SJSA1 (cell line): ENCODE measurements at regions not wholly inside any gene's neighbourhood (a gene's known extent, or its start where the extent isn't known, plus 50 kb on each side); places are given as distances from the start of the nearest gene placed in this dataset.

Experiments used
- DNase-seq, 2 experiments: peaks; one replicate each; pipeline ENCODE4 v3.0.0-alpha.2; 2015 to 2020; ENCODE audit warnings: low spot score in 2 of 2, low read depth in 1 of 2
- H3K27ac ChIP-seq: fragments of 250-450 bp; sonication (Bioruptor Pico); 2 replicates; pipeline ENCODE4 v1.5.1; 2020; ENCODE audit warnings: mild to moderate bottlenecking, moderate library complexity
- H3K27me3 ChIP-seq: fragments of 250-450 bp; sonication (Bioruptor Pico); replicated peaks from 2 replicates; pipeline ENCODE4 v1.5.1; 2020; ENCODE audit warnings: mild to moderate bottlenecking, moderate library complexity
- H3K36me3 ChIP-seq: fragments of 250-450 bp; sonication (Bioruptor Pico); 2 replicates; pipeline ENCODE4 v1.5.1; 2020; ENCODE audit warnings: mild to moderate bottlenecking
- H3K4me1 ChIP-seq: fragments of 250-450 bp; sonication (Bioruptor Pico); replicated peaks from 2 replicates; pipeline ENCODE4 v1.6.1; 2021; ENCODE audit warnings: mild to moderate bottlenecking
- H3K4me3 ChIP-seq: fragments of 250-450 bp; sonication (Bioruptor Pico); 2 replicates; pipeline ENCODE4 v1.5.1; 2020; ENCODE audit warnings: mild to moderate bottlenecking
- H3K9me3 ChIP-seq: fragments of 250-450 bp; sonication (Bioruptor Pico); replicated peaks from 2 replicates; pipeline ENCODE4 v1.5.1; 2020; ENCODE audit warnings: mild to moderate bottlenecking

GRCh38 chr1:30597711-30598110 is 125.7 kb downstream of the MATN1 start:
- peak in 1 of 2 experiments; percentile 24 for DNase-seq
- Histone ChIP-seq H3K4me1 (no peaks in the 10 kb centered on the region), H3K4me3 (no peak overlapping the region), H3K27me3 (no peaks in the 10 kb centered on the region; the same call in 1 of the 2 replicates), H3K36me3 (no peaks in the 10 kb centered on the region), H3K27ac (no peak overlapping the region), H3K9me3 (no peaks in the 10 kb centered on the region)

GRCh38 chr1:30596891-30597290 is 126.5 kb downstream of the MATN1 start:
- Histone ChIP-seq H3K36me3 (no peaks in the 10 kb centered on the region), H3K27ac (no peak overlapping the region), H3K9me3 (no peaks in the 10 kb centered on the region), H3K27me3 (no peaks in the 10 kb centered on the region; the same call in 1 of the 2 replicates), H3K4me1 (no peaks in the 10 kb centered on the region), H3K4me3 (no peak overlapping the region)
- peak in 1 of 2 experiments; percentile 18 for DNase-seq

GRCh38 chr1:30596470-30596869 is 126.9 kb downstream of the MATN1 start:
- Histone ChIP-seq H3K4me3 (no peak overlapping the region), H3K27ac (no peak overlapping the region), H3K27me3 (no peaks in the 10 kb centered on the region; the same call in 1 of the 2 replicates), H3K4me1 (no peaks in the 10 kb centered on the region), H3K9me3 (no peaks in the 10 kb centered on the region), H3K36me3 (no peaks in the 10 kb centered on the region)
- DNase-seq, result no peak

GRCh38 chr1:30589083-30589482 is 134.3 kb downstream of the MATN1 start:
- Histone ChIP-seq H3K27ac (no peak overlapping the region), H3K4me1 (no peaks in the 10 kb centered on the region), H3K9me3 (no peaks in the 10 kb centered on the region), H3K27me3 (no peaks in the 10 kb centered on the region), H3K4me3 (no peak overlapping the region), H3K36me3 (no peaks in the 10 kb centered on the region)
- DNase-seq, result no peak

DNA sequence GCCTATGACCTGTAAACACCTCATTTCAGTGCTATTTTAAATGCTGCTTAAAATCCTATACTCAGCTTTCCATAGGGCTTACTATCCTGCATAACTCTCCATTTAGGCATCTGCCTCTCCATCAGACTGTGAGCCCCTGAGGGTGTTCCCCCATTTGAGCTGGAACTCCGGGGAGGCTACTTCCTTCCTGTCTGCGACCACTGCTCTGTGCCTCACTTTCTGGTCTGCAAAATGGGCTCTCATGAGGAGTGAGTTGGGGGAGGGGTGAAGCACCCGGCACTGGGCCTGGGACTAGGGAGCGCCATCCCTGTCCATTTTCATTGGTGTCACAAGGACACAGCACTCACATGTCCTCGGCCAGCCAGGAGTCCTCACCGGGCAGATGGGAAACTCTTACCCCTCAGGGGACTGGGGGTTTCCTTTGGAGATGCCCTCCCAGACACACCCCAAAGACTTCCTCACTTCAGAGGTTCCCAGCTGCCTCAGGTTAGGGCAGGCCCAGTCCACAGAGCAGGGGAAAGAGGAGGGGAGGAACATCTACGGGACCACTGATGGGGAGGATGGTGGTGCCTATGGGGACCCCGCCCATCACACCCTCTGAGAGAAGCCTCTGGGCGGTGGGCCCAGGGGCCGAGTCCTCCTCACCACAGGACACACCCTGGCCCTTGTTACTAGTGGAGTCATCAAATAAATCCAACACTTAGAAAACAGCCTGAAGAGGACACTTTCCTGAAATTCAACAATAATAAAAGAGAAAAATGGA is 134.9 kb downstream of the MATN1 start:
- Histone ChIP-seq H3K9me3 (no peaks in the 10 kb centered on the region), H3K27ac (no peak overlapping the region), H3K27me3 (no peaks in the 10 kb centered on the region), H3K36me3 (no peaks in the 10 kb centered on the region), H3K4me3 (no peak overlapping the region), H3K4me1 (no peaks in the 10 kb centered on the region)
- peak in 1 of 2 experiments; percentile 25 for DNase-seq

DNA sequence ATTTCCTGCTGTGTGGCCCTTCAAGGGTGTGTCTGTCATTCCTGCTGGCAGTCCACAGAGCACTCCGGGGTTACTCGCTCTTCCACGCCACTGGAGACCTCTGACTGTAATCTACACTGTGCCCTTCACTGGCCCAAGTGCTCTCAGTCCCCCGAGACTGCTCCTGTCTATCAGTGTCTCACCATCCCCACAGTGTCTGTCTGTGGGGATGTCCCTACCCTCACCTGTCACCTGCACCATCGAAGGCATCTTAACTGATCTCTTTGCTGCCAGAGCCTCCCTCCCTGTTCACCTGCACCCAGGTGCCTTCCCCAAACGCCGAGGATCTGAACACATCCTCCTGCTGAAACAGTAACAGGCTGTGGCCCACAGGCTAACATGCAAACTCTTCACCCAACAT is 136.7 kb downstream of the MATN1 start:
- Histone ChIP-seq H3K9me3 (no peaks in the 10 kb centered on the region), H3K27me3 (no peaks in the 10 kb centered on the region), H3K4me3 (no peak overlapping the region), H3K36me3 (no peaks in the 10 kb centered on the region), H3K4me1 (no peaks in the 10 kb centered on the region), H3K27ac (no peak overlapping the region)
- DNase-seq, result peak in 1 of 2 experiments; percentile 29

DNA sequence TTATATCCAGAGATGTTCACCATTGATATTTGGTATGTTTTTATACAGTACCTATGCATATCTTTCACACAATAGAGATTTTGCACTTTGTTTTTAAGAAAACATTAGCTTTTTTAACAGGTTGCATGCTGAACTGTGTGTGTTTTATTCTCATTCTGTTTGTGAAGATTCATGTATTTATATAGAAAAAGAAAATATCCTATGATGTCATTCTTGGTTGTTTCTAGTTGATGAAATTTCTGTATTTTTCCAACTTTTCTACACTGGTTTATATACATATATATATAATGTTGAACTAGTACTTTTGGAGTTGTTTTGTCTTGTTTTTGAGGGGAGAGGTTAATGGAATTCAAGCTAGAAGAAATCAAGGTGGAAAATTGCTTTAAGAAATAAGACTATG is 143.8 kb downstream of the MATN1 start:
- Histone ChIP-seq H3K27me3 (no peaks in the 10 kb centered on the region; the same call in 1 of the 2 replicates), H3K9me3 (no peaks in the 10 kb centered on the region), H3K4me1 (no peaks in the 10 kb centered on the region), H3K4me3 (no peak overlapping the region), H3K36me3 (no peaks in the 10 kb centered on the region), H3K27ac (no peak overlapping the region)
- no peak for DNase-seq

DNA sequence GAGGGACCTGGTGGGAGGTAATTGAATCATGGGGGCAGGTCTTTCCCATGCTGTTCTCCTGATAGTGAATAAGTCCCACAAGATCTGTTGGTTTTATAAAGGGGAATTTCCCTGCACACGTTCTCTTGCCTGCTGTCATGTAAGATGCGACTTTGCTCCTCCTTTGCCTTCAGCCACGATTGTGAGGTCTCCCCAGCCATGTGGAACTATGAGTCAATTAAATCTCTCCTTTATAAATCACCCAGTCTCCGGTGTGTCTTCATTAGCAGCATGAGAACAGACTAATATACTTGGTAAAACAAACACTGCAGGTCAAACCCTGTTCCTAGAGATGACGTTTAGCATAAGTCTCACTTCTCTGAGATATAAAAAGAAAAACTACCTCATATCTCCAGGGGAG is 148.3 kb downstream of the MATN1 start:
- no peaks in the 10 kb centered on the region; the same call in 1 of the 2 replicates for H3K27me3 ChIP-seq
- no peaks in the 10 kb centered on the region for H3K9me3 ChIP-seq
- H3K4me1 ChIP-seq, result no peaks in the 10 kb centered on the region
- no peak for DNase-seq
- no peak overlapping the region for H3K4me3 ChIP-seq
- no peak overlapping the region for H3K27ac ChIP-seq
- H3K36me3 ChIP-seq, result no peaks in the 10 kb centered on the region

GRCh38 chr1:30572192-30572591 is 151.2 kb downstream of the MATN1 start:
- Histone ChIP-seq H3K36me3 (no peaks in the 10 kb centered on the region), H3K9me3 (no peaks in the 10 kb centered on the region), H3K27ac (no peak overlapping the region), H3K4me1 (no peaks in the 10 kb centered on the region), H3K4me3 (no peak overlapping the region), H3K27me3 (peaks cover 2% of the 10 kb centered on the region; the same call in 1 of the 2 replicates)
- DNase-seq, result peak in 1 of 2 experiments; percentile 10

DNA sequence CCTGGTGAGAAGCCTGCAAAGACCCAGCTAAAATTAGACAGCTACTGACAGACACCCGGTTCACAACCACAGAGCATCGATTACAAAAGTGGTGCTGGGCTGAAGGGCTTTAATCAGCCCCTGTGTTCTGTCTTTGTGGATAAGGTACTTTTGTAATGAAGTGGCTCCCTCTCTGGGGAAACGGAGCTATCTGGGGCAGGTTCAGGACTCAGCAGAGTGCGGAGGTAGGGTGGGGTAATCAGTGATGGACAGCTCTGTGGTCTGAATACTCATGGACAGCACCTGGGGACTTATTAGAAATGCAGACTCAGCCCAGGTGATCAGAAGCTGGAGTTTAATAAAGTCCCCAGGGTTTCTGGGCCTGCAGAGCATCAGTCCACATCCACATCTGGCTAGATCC is 152.0 kb downstream of the MATN1 start:
- Histone ChIP-seq H3K4me3 (no peak overlapping the region), H3K9me3 (no peaks in the 10 kb centered on the region), H3K27me3 (peaks cover 2% of the 10 kb centered on the region; the same call in 1 of the 2 replicates), H3K4me1 (no peaks in the 10 kb centered on the region), H3K27ac (no peak overlapping the region), H3K36me3 (no peaks in the 10 kb centered on the region)
- DNase-seq, result no peak

DNA sequence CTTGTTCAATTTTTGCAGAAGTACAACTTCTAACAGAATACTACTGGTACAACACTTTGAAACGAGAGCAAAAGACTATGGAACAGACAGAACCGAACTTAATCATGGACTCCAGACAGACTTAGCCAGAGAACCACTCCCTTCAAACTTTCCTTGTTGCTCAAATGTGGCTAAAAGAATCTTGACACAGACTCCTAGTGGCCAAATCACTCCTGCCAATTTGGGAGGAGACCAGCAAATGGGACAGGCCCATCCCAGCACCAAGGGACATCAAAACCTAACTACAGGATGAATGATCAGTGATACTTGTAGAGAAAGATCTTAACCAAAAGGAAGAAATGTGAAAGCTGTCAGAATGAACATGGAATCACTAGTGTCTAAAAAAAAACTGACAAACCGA is 154.0 kb downstream of the MATN1 start:
- no peaks in the 10 kb centered on the region for H3K4me1 ChIP-seq
- H3K36me3 ChIP-seq, result no peaks in the 10 kb centered on the region
- H3K9me3 ChIP-seq, result no peaks in the 10 kb centered on the region
- no peak for DNase-seq
- H3K4me3 ChIP-seq, result no peak overlapping the region
- peaks cover 2% of the 10 kb centered on the region; the same call in 1 of the 2 replicates for H3K27me3 ChIP-seq
- no peak overlapping the region for H3K27ac ChIP-seq

GRCh38 chr1:30562559-30562958 is 160.8 kb downstream of the MATN1 start:
- H3K4me1 ChIP-seq, result no peaks in the 10 kb centered on the region
- no peak overlapping the region for H3K27ac ChIP-seq
- H3K27me3 ChIP-seq, result peaks cover 2% of the 10 kb centered on the region; the same call in 1 of the 2 replicates
- no peaks in the 10 kb centered on the region for H3K36me3 ChIP-seq
- no peak overlapping the region for H3K4me3 ChIP-seq
- no peak for DNase-seq
- peaks cover 8% of the 10 kb centered on the region for H3K9me3 ChIP-seq

DNA sequence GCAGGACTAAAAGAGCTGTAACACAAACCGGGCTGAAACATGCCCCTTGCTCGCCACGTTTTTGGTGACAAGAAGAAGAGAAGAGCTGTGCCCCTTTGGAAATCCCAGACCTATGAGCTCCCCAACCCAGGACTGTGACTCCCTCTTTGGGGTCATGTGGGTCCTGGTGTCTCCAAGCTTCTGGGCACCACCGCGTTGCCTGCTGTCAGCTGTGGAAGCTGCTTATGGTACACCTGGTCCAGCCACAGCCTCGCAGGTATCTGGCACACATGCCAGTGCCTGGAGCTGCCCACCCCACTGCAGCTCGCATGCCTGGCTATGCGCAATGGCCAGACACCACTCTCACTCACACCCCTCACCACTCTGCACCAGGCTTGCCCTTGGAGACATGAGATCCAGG is 171.8 kb downstream of the MATN1 start:
- no peak overlapping the region for H3K27ac ChIP-seq
- no peaks in the 10 kb centered on the region for H3K9me3 ChIP-seq
- H3K4me1 ChIP-seq, result no peaks in the 10 kb centered on the region
- no peak for DNase-seq
- no peak overlapping the region for H3K4me3 ChIP-seq
- no peaks in the 10 kb centered on the region for H3K36me3 ChIP-seq
- H3K27me3 ChIP-seq, result 0 out of 2 replicates have a peak, but pooled peaks cover 3% of the 10 kb centered on the region

DNA sequence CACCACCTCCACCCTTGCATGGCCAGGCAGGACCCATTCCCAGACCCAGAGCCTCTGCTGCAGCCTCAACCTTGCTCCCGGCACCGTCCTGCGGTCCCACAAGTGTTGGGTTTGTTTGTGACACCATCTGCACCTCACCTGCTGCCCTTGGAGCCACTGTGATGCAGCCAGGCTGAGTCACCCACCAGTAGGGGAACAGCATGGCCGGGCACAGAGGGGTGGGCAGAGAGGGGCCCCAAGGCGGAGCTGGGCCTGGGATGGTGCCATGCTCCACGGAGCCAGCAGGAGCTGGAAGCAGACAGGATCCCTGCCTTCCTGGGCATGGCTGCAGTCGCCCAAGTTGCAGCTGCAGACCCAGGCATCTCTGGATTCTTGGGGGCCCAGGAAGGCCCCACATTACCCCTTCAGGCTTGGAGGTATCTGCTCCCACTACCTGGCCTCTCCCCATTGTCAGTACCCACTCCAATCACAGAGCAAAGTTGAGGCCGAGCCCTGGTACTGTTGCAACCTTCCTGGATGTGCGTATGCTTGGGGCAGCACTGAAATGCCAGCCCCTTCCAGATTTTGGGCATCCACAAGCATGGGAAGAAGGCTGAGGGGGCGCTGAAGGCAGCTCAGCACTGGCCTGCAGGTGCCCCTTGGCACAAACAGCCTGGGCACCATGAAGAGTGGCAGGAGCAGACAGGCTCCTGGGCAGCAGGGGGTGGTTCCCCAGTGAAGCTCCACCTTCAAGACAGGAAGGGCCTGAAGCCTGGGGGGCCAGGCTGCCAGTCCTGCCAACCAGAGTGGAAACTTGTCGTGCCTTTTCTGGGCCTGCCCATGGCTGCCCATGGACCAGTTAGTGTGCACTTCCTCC is 172.8 kb downstream of the MATN1 start:
- H3K27me3 ChIP-seq, result 0 out of 2 replicates have a peak, but pooled peaks cover 3% of the 10 kb centered on the region
- no peaks in the 10 kb centered on the region for H3K36me3 ChIP-seq
- no peak overlapping the region for H3K4me3 ChIP-seq
- H3K9me3 ChIP-seq, result no peaks in the 10 kb centered on the region
- H3K4me1 ChIP-seq, result no peaks in the 10 kb centered on the region
- DNase-seq, result no peak
- no peak overlapping the region for H3K27ac ChIP-seq
